PC-3 (cell line): ENCODE measurements at regions not wholly inside any gene's neighbourhood (a gene's known extent, or its start where the extent isn't known, plus 50 kb on each side); places are given as distances from the start of the nearest gene placed in this dataset.

Experiments
- ATAC-seq: fragments of 200-7000 bp; cut with Tn5 transposase; 2 replicates; pipeline ENCODE4 v1.9.1; 2020; ENCODE audit warnings: mild to moderate bottlenecking, moderate library complexity
- BruUV-seq: library from RNA; stranded (reverse); fragments of 400-500 nt; replicated peaks from 2 replicates; lab custom pipeline; 2021; lab: Mats Ljungman, UMichigan
- CTCF ChIA-PET: fragments of 300-600 bp; sonication (Branson Sonifier 250); formaldehyde crosslinking; loops from one replicate; lab custom pipeline; 2022; ENCODE audit warnings: antibody characterized with exemption; lab: Charles Lee
- POLR2A ChIA-PET: fragments of 300-600 bp; sonication (Branson Sonifier 250); formaldehyde crosslinking; loops from one replicate; lab custom pipeline; 2022; ENCODE audit warnings: antibody characterized with exemption; ENCODE audit not compliant: unreplicated experiment; lab: Charles Lee
- DNase-seq: peaks from one replicate; pipeline ENCODE4 v3.0.0-alpha.2; 2015
- H2AFZ ChIP-seq: fragments of 300-600 bp; sonication (generic); 2 replicates; pipeline ENCODE4 v1.6.0; 2016; ENCODE audit warnings: antibody characterized with exemption, low read length
- H3F3A ChIP-seq: fragments of 300-600 bp; sonication (generic); one replicate; pipeline ENCODE4 v1.6.0; 2017; ENCODE audit warnings: antibody characterized with exemption, low read length, control low read depth, mild to moderate bottlenecking; ENCODE audit not compliant: unreplicated experiment
- H3K27ac ChIP-seq: fragments of 300-600 bp; sonication (generic); 2 replicates; pipeline ENCODE4 v1.5.1; 2016; ENCODE audit warnings: mild to moderate bottlenecking, low read length
- H3K27me3 ChIP-seq: fragments of 300-600 bp; sonication (generic); 2 replicates; pipeline ENCODE4 v1.6.1; 2016; ENCODE audit warnings: low read length, mixed read lengths
- H3K36me3 ChIP-seq: fragments of 300-600 bp; sonication (generic); 2 replicates; pipeline ENCODE4 v1.6.1; 2016; ENCODE audit warnings: low read depth, mixed run types, low read length, mixed read lengths
- H3K4me1 ChIP-seq: fragments of 300-600 bp; sonication (generic); 2 replicates; pipeline ENCODE4 v1.5.1; 2016; ENCODE audit warnings: low read length; ENCODE audit not compliant: insufficient read depth
- H3K4me2 ChIP-seq: fragments of 300-600 bp; sonication (generic); 2 replicates; pipeline ENCODE4 v1.6.0; 2016; ENCODE audit warnings: low read length
- H3K4me3 ChIP-seq: fragments of 300-600 bp; sonication (generic); 2 replicates; pipeline ENCODE4 v1.5.1; 2016; ENCODE audit warnings: mild to moderate bottlenecking, low read length, mixed read lengths
- H3K79me2 ChIP-seq: fragments of 300-600 bp; sonication (generic); 2 replicates; pipeline ENCODE4 v1.6.1; 2017; ENCODE audit warnings: low read length, mixed read lengths
- H3K9ac ChIP-seq: fragments of 300-600 bp; sonication (generic); 2 replicates; pipeline ENCODE4 v1.6.0; 2016; ENCODE audit warnings: mild to moderate bottlenecking, low read length
- H3K9me2 ChIP-seq: fragments of 300-600 bp; sonication (generic); replicated peaks from 2 replicates; pipeline ENCODE4 v1.6.1; 2016; ENCODE audit warnings: mixed run types, low read length, mixed read lengths
- H3K9me3 ChIP-seq: fragments of 300-600 bp; sonication (generic); 2 replicates; pipeline ENCODE4 v1.6.1; 2016; ENCODE audit warnings: low read length, mixed read lengths
- H4K20me1 ChIP-seq: fragments of 300-600 bp; sonication (generic); 2 replicates; pipeline ENCODE4 v1.6.1; 2016; ENCODE audit warnings: low read length, mixed read lengths
- EZH2 ChIP-seq: fragments of 300-600 bp; sonication (generic); IDR thresholded peaks from one replicate; pipeline ENCODE4 v1.6.1; 2017; ENCODE audit warnings: antibody characterized with exemption, mild to moderate bottlenecking, low read length; ENCODE audit not compliant: unreplicated experiment
- EZH2phosphoT487 ChIP-seq: fragments of 300-600 bp; sonication (generic); IDR thresholded peaks from 2 replicates; pipeline ENCODE4 v1.6.1; 2018; ENCODE audit warnings: mild to moderate bottlenecking, antibody characterized with exemption, low read length, borderline replicate concordance
- intact Hi-C: fragments of 100-400 bp; cut with micrococcal nuclease; formaldehyde crosslinking; loops from 2 replicates; pipeline ENCODE4 v1.9.0; 2023
- TF ChIP-seq, protein P1 (sequence below): fragments of 300-600 bp; sonication (generic); conservative IDR thresholded peaks from 2 replicates; pipeline ENCODE4 v1.5.1; 2017; ENCODE audit warnings: antibody characterized with exemption, low read depth, mild to moderate bottlenecking, low read length

DNA sequence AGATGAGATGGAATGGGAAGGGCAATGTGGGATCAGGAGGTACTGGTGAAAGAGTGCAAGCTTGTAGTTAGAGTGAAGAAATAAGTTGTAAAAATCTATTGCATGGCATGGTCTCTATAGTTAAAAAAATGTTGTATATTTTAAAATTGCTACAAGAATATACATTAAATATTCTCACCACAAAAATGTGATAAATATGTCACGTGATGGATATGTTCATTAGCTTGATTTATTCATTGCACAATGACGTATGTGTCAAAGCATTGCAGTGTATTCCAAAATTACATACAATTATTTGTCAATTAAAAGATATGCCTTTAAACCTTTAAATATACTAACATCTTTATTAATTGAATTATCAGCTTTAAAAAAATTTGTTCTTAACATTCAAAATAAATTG, 1607.1 kb downstream of the REEP3 start:
- POLR2A ChIA-PET, result no interaction called here
- BruUV-seq, result no TSS peak
- ATAC-seq, result no peak

DNA sequence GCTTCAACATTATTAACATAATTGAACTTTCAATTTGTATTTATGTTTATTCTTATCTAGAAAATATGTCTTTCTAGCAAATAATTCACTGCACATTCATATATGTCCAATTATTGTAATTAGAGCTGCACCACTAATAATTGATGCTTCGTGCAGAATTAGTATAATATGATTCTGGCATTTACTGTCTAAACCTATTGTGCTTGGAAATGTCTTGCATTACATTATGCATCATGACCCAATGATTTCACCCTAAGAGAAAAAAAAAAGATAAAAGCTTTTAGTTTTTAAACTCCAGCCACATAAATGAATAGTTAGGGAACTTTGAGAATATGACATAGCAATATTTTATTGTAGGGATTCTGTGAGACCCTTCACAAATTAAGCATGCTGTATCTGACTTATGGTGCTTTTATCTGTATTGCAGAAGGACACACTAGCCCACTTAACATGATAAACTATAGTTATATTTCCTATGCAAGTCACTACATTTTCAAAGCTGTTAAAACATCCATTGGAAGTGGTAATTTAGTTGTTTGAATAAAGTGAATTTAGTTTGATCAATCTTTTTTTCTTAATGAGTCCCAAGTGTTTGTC, 1609.1 kb downstream of the REEP3 start:
- Histone ChIP-seq H3K9me3 (no peaks in the 10 kb centered on the region), H3K27me3 (no peaks in the 10 kb centered on the region), H3K79me2 (no peaks in the 10 kb centered on the region), H3K9ac (no peak overlapping the region), H3K36me3 (no peaks in the 10 kb centered on the region), H3K4me2 (no peak overlapping the region), H2AFZ (no peak overlapping the region), H3K9me2 (no peaks in the 10 kb centered on the region), H4K20me1 (no peaks in the 10 kb centered on the region), H3K4me1 (no peaks in the 10 kb centered on the region), H3K27ac (no peak overlapping the region), H3F3A (no peaks in the 10 kb centered on the region), H3K4me3 (no peak overlapping the region)
- POLR2A ChIA-PET, result no interaction called here
- no TSS peak for BruUV-seq
- intact Hi-C loops, result no loop called here
- no peak for DNase-seq
- CTCF ChIA-PET, result no interaction called here
- no peak for ATAC-seq
- TF ChIP-seq, protein P1, sequence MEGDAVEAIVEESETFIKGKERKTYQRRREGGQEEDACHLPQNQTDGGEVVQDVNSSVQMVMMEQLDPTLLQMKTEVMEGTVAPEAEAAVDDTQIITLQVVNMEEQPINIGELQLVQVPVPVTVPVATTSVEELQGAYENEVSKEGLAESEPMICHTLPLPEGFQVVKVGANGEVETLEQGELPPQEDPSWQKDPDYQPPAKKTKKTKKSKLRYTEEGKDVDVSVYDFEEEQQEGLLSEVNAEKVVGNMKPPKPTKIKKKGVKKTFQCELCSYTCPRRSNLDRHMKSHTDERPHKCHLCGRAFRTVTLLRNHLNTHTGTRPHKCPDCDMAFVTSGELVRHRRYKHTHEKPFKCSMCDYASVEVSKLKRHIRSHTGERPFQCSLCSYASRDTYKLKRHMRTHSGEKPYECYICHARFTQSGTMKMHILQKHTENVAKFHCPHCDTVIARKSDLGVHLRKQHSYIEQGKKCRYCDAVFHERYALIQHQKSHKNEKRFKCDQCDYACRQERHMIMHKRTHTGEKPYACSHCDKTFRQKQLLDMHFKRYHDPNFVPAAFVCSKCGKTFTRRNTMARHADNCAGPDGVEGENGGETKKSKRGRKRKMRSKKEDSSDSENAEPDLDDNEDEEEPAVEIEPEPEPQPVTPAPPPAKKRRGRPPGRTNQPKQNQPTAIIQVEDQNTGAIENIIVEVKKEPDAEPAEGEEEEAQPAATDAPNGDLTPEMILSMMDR, result no peak
- no peak for TF ChIP-seq EZH2phosphoT487
- no peak for TF ChIP-seq EZH2

More for the DNA sequence above, 1607.1 kb downstream of the REEP3 start:
- no peaks in the 10 kb centered on the region for H3K36me3 ChIP-seq
- no peaks in the 10 kb centered on the region for H3K9me2 ChIP-seq
- TF ChIP-seq, protein P1, result no peak
- TF ChIP-seq EZH2 (no peak), EZH2phosphoT487 (no peak)
- H3F3A ChIP-seq, result no peaks in the 10 kb centered on the region
- no peak overlapping the region for H3K9ac ChIP-seq
- no peaks in the 10 kb centered on the region for H3K9me3 ChIP-seq
- peaks cover 7% of the 10 kb centered on the region for H3K4me1 ChIP-seq
- no peak for DNase-seq
- no peaks in the 10 kb centered on the region for H4K20me1 ChIP-seq
- no peaks in the 10 kb centered on the region for H3K27me3 ChIP-seq
- H3K4me2 ChIP-seq, result no peak overlapping the region
- no peak overlapping the region for H3K4me3 ChIP-seq
- H3K27ac ChIP-seq, result no peak overlapping the region
- intact Hi-C loops, result loop anchor here (10.0 kb wide), 2 partner anchors 147 to 1807 kb away; no protein-coding TSS in a partner anchor
- no peaks in the 10 kb centered on the region for H3K79me2 ChIP-seq
- no peak overlapping the region for H2AFZ ChIP-seq
- CTCF ChIA-PET, result no interaction called here

DNA sequence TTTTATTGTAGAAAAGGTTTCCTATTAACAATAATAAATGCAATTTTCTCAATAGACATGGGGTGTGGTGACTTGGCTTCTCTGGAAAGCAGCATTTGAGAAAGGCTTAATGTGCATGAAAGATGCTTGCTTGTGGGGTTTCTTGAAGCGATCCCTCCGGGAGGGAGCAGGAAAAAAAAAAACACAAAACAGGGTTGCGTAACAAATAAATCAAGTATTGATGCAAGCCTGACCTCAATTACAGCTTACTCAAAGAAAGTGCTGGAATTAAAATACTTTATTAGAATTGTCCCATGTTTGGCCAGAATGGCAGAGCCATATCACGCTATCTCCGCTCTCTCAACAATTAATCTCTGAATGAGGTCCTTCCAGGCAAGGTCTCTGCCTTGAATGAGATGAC, 1612.5 kb downstream of the REEP3 start:
- Histone ChIP-seq H3K27ac (no peak overlapping the region), H3K9me3 (no peaks in the 10 kb centered on the region), H3K9ac (no peak overlapping the region), H3K36me3 (no peaks in the 10 kb centered on the region), H4K20me1 (no peaks in the 10 kb centered on the region), H3K4me3 (no peak overlapping the region), H3F3A (no peaks in the 10 kb centered on the region), H3K9me2 (no peaks in the 10 kb centered on the region), H2AFZ (no peak overlapping the region), H3K27me3 (no peaks in the 10 kb centered on the region), H3K4me2 (no peak overlapping the region), H3K4me1 (no peaks in the 10 kb centered on the region), H3K79me2 (no peaks in the 10 kb centered on the region)
- DNase-seq, result no peak
- BruUV-seq, result no TSS peak
- TF ChIP-seq, protein P1, result no peak
- TF ChIP-seq EZH2phosphoT487, result no peak
- no peak for TF ChIP-seq EZH2
- ATAC-seq, result no peak
- intact Hi-C loops, result no loop called here
- ChIA-PET CTCF (no interaction called here), POLR2A (no interaction called here)
